ENCODE measurements at regions not wholly inside any gene's neighbourhood (a gene's known extent, or its start where the extent isn't known, plus 50 kb on each side); places are given as distances from the start of the nearest gene placed in this dataset.

GRCh38 chr15:95616306-95616705 lies 714.2 kb upstream of the NR2F2 start:
- TF ChIP-seq CTCF (IDR thresholded peaks at IDR 0.05; ENCODE audit: borderline replicate concordance, extremely low read depth, low read length, poor library complexity, severe bottlenecking) (no peak), EZH2 (IDR thresholded peaks at IDR 0.05; ENCODE audit: borderline replicate concordance, low read depth, low read length, severe bottlenecking) (no peak)
